Neutrophil (primary cell): ENCODE measurements at regions not wholly inside any gene's neighbourhood (a gene's known extent, or its start where the extent isn't known, plus 50 kb on each side); places are given as distances from the start of the nearest gene placed in this dataset.
"Not testable (repeated sequence)": the region's sequence is repeated elsewhere in the genome, so short reads cannot be mapped to it uniquely, and the experiment has no call there.

ENCODE experiments used
- H3K27ac ChIP-seq: fragments of 200-600 bp; sonication (generic); 2 replicates; pipeline ENCODE4 v1.5.1; 2016; ENCODE audit warnings: mild to moderate bottlenecking, moderate library complexity
- H3K27me3 ChIP-seq: fragments of 200-600 bp; sonication (generic); 2 replicates; pipeline ENCODE4 v1.6.0; 2016; ENCODE audit warnings: mild to moderate bottlenecking
- H3K36me3 ChIP-seq: fragments of 200-600 bp; sonication (generic); 2 replicates; pipeline ENCODE4 v1.5.1; 2017
- H3K4me1 ChIP-seq, 2 experiments: fragments of 200-600 bp in 1 of 2; sonication (generic) in 1 of 2; 1 replicate in 1 of 2; 2 replicates in 1 of 2; pipeline versions ENCODE4 v1.5.1 to v1.6.1; 2013 to 2016; ENCODE audit warnings: low read depth in 1 of 2, low read length in 1 of 2, mild to moderate bottlenecking in 1 of 2, moderate library complexity in 1 of 2; ENCODE audit not compliant: control insufficient read depth in 1 of 2, insufficient read depth in 1 of 2
- H3K4me3 ChIP-seq, 2 experiments: fragments of 200-600 bp in 1 of 2; sonication (generic) in 1 of 2; 1 replicate in 1 of 2; 2 replicates in 1 of 2; pipeline ENCODE4 v1.5.1; 2013 to 2016; ENCODE audit warnings: low read depth in 1 of 2, low read length in 1 of 2, mild to moderate bottlenecking in 1 of 2, moderate library complexity in 1 of 2
- H3K9me3 ChIP-seq: fragments of 200-600 bp; sonication (generic); 2 replicates; pipeline ENCODE4 v1.5.1; 2016
- CTCF ChIP-seq: fragments of 200-600 bp; sonication (generic); IDR thresholded peaks from 2 replicates; pipeline ENCODE4 v1.5.1; 2016; ENCODE audit warnings: antibody characterized with exemption

DNA sequence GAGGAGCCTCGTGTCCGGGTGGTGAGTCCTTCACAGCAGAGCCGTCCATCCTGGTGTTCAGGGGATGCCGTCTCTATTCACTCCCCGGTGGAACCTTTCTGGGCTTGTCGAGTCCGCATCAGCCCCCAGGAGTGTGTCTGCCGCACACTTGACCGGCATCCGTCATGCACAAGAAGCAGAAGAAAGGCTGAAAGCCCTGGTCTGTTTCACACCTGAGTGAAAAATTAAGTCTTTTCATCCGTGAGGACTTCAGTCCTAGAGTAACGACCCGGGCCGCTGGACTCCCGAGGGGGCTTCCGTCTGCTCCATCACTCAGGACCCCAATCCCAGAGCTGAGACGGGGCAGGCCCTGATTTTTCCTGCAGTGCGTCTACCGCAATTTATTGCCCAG, 332.2 kb downstream of the ADGRD1 start:
- not testable (repeated sequence) for H3K36me3 ChIP-seq, H3K27me3 ChIP-seq, H3K27ac ChIP-seq, H3K4me3 ChIP-seq, H3K9me3 ChIP-seq, H3K4me1 ChIP-seq

- H3K4me1 ChIP-seq, H3K27me3 ChIP-seq, H3K36me3 ChIP-seq, H3K27ac ChIP-seq, H3K4me3 ChIP-seq, H3K9me3 ChIP-seq: not testable (repeated sequence)
Measured at GRCh38 chr12:131286301-131286700, 332.6 kb downstream of the ADGRD1 start.

GRCh38 chr12:131287015-131287937, 333.6 kb downstream of the ADGRD1 start:
- Histone ChIP-seq H3K27ac (no peak overlapping the region), H3K4me3 (no peak overlapping the region), H3K27me3 (no peaks in the 10 kb centered on the region), H3K36me3 (no peaks in the 10 kb centered on the region), H3K4me1 (no peaks in the 10 kb centered on the region), H3K9me3 (no peaks in the 10 kb centered on the region)
- no peak for TF ChIP-seq CTCF

- TF ChIP-seq CTCF: no peak
- Histone ChIP-seq H3K27me3 (no peaks in the 10 kb centered on the region), H3K4me1 (no peaks in the 10 kb centered on the region), H3K9me3 (no peaks in the 10 kb centered on the region), H3K4me3 (no peak overlapping the region), H3K36me3 (no peaks in the 10 kb centered on the region), H3K27ac (no peak overlapping the region)
Measured at GRCh38 chr12:131287938-131288764, 334.4 kb downstream of the ADGRD1 start.

- H3K9me3 ChIP-seq, H3K27ac ChIP-seq, H3K4me3 ChIP-seq, H3K4me1 ChIP-seq, H3K36me3 ChIP-seq, H3K27me3 ChIP-seq: not testable (repeated sequence)
Measured at GRCh38 chr12:131288765-131289695, 335.3 kb downstream of the ADGRD1 start.

DNA sequence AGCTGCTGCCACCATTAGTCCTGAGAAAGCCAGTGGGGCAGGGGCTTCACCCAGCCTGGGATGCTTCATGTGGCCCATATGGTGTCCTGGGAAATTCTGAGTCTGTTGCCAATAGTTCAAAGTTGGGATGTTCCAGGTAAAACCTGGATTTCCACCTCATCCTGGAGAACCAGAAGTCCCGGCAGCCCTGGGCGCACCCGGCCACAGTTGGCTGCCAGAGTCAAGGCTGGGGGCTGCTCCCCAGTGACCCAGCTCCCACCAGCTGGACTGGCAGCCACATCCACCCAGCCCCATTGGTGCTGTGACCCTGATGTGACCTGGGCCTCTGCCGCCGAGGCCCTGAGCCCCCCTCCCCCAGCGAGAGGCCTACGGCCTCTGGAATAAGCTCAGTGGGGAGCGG, 336.1 kb downstream of the ADGRD1 start:
- H3K4me3 ChIP-seq, H3K4me1 ChIP-seq, H3K27ac ChIP-seq, H3K9me3 ChIP-seq, H3K27me3 ChIP-seq, H3K36me3 ChIP-seq: not testable (repeated sequence)

DNA sequence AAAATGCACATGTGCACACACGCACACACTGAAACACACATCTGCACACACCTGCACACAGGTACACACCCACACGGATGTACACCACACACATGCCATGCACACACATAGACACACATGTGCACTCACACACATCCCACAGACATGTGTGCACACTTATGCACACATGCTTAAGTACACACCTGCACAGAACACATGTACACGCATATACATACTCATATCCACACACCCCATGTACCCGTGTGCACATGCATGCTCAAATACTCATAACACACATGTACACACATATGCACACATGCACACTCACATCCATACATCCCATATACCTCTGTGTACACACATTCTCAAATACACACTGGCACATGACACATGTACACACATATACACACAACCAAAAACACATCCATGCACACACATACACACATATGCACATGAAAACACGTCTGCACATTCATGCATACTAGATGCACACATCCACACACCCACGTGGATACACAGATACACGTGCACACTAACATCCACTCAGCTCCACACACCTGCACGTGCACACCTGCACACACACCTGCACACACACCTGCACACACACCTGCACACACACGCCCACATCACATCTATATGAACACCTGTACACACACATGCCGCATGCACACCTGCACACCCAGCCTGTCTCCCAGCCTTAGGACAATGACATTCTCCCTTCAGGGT, 336.7 kb downstream of the ADGRD1 start:
- Histone ChIP-seq H3K4me3 (no peak overlapping the region), H3K27me3 (no peaks in the 10 kb centered on the region), H3K36me3 (no peaks in the 10 kb centered on the region), H3K9me3 (no peaks in the 10 kb centered on the region), H3K27ac (no peak overlapping the region), H3K4me1 (no peaks in the 10 kb centered on the region)
- no peak for TF ChIP-seq CTCF

DNA sequence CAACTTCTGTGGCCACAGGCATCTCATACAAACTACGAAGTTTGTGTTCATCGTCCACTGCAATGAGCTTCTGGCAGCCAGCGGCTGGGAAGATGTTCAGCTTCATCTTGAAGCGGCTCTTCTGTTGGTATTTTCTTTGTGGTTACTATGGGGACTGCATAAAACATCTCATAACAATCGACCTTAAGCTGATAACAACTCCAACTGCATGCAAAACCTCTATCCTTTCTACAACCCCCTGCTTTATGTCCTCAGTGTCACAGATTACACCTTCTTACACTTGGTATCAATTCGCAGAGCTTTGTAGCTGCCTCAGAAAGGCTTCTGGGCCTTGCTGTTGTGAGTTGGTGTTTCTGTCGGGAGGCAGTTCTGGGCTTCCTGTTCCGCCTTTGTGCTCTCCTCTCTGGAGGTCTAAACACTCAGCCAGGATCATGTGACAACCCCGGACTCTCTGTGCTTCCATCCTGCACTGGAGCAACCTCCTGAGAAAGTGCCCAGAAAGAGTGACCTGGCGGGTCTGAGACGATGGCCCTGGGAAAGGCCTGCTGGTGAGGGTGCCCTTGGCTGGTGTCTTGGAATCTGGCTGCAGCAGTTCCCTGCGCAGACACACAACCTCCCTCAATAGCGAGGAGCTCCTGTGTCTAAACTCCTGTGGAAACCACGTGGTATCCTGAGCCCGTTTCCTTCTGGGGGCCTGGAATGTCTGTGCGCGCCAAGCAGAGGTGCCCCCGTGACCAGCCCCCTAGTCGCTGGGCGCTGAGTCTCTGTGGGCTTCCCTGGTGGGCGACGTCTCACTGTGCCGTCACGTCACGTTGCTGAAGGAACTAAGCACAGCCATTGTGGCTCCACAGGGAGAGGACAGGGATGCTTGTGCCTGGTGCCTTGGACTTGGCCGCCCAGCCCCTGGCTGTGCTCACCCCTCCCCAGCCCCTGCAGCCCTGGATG, 339.6 kb downstream of the ADGRD1 start:
- H3K36me3 ChIP-seq, H3K4me3 ChIP-seq, H3K27ac ChIP-seq, H3K9me3 ChIP-seq, H3K4me1 ChIP-seq, H3K27me3 ChIP-seq: not testable (repeated sequence)

DNA sequence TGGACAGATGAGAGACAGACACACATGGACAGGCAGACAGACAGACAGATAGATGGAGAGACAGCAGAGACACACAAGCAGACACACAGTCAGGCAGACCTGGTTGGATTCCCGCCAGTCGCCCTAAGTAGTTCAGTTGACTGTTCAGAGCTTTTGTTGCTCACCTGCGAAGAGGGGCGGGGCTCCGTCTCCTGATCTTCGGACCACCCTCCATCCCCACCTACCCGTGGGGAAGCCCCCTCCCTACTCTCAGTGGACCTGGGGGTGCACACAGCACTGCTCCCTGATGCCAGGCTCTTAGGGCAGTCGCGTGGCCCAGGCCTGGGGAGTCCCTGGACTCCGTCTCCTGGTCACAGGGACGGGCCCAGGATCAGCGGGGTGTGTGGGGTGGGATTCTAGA, 341.0 kb downstream of the ADGRD1 start:
- not testable (repeated sequence) for H3K27me3 ChIP-seq, H3K4me3 ChIP-seq, H3K4me1 ChIP-seq, H3K27ac ChIP-seq, H3K36me3 ChIP-seq, H3K9me3 ChIP-seq
